B cell (primary cell): ENCODE measurements at regions not wholly inside any gene's neighbourhood (a gene's known extent, or its start where the extent isn't known, plus 50 kb on each side); places are given as distances from the start of the nearest gene placed in this dataset.

Experiments
- ATAC-seq: fragments of 200-7000 bp; cut with Tn5 transposase; one replicate; pipeline ENCODE4 v1.10.0; 2021; ENCODE audit warnings: low read depth, mild to moderate bottlenecking, moderate number of reproducible peaks, moderate library complexity
- CTCF ChIA-PET: fragments of 350-600 bp; sonication (Branson Sonifier 250); formaldehyde crosslinking; loops from one replicate; lab custom pipeline; 2021; ENCODE audit warnings: antibody characterized with exemption, inconsistent platforms; lab: Charles Lee
- POLR2A ChIA-PET: fragments of 350-600 bp; sonication (Branson Sonifier 250); formaldehyde crosslinking; loops from one replicate; lab custom pipeline; 2021; ENCODE audit warnings: antibody characterized with exemption; lab: Charles Lee
- DNase-seq: peaks from one replicate; pipeline ENCODE4 v3.0.0; 2013
- H2AFZ ChIP-seq: 2 replicates; pipeline ENCODE4 v1.6.1; 2012; ENCODE audit warnings: mild to moderate bottlenecking, low read depth, low read length; ENCODE audit not compliant: insufficient read depth, poor library complexity, severe bottlenecking
- H3K27ac ChIP-seq, 2 donors: 1 replicate in 1 of 2; 2 replicates in 1 of 2; pipeline ENCODE4 v1.5.1; 2012 to 2013; ENCODE audit warnings: low read length in 2 of 2, mild to moderate bottlenecking in 2 of 2, moderate library complexity in 1 of 2
- H3K27me3 ChIP-seq, 4 experiments: fragments of 200-600 bp in 1 of 4; sonication (generic) in 1 of 4; replicated peaks in 1 of 4; 1 replicate in 2 of 4; 2 replicates in 2 of 4; pipeline versions ENCODE4 v1.6.1 to v1.7.0; 2013 to 2016; ENCODE audit warnings: low read length in 3 of 4, mild to moderate bottlenecking in 2 of 4, mixed read lengths in 1 of 4, moderate library complexity in 1 of 4; ENCODE audit not compliant: insufficient read depth in 4 of 4, control insufficient read depth in 3 of 4; ENCODE audit errors: control extremely low read depth in 1 of 4
- H3K36me3 ChIP-seq, 2 experiments: replicated peaks in 1 of 2; 1 replicate in 1 of 2; 2 replicates in 1 of 2; pipeline versions ENCODE4 v1.6.1 to v1.7.1; 2013; ENCODE audit warnings: low read length in 1 of 2; ENCODE audit not compliant: insufficient read depth in 2 of 2, control insufficient read depth in 1 of 2; ENCODE audit errors: control extremely low read depth in 1 of 2, extremely low read depth in 1 of 2
- H3K4me1 ChIP-seq, 2 donors: fragments of 200-600 bp in 1 of 2; sonication (generic) in 1 of 2; 1 replicate in 1 of 2; 2 replicates in 1 of 2; pipeline versions ENCODE4 v1.5.1 to v1.6.1; 2013 to 2017; ENCODE audit warnings: low read length in 2 of 2; ENCODE audit not compliant: control insufficient read depth in 2 of 2, insufficient read depth in 2 of 2
- H3K4me2 ChIP-seq: replicated peaks from 2 replicates; pipeline ENCODE3; 2012; ENCODE audit warnings: mild to moderate bottlenecking, low read depth, low read length; ENCODE audit not compliant: poor library complexity, severe bottlenecking
- H3K4me3 ChIP-seq, 5 experiments: fragments of 200-600 bp in 1 of 5; sonication (generic) in 1 of 5; 1 replicate in 3 of 5; 2 replicates in 2 of 5; pipeline versions ENCODE4 v1.5.1 to v1.7.0; 2011 to 2016; ENCODE audit warnings: low read length in 4 of 5, mild to moderate bottlenecking in 4 of 5, low read depth in 2 of 5, control low read depth in 1 of 5, moderate library complexity in 1 of 5; ENCODE audit not compliant: insufficient read depth in 1 of 5; ENCODE audit errors: control extremely low read depth in 1 of 5, extremely low read depth in 1 of 5
- H3K79me2 ChIP-seq: fragments of 200-600 bp; sonication (generic); one replicate; pipeline ENCODE4 v1.6.0; 2016; ENCODE audit warnings: low read length; ENCODE audit not compliant: control insufficient read depth, insufficient read depth
- H3K9ac ChIP-seq: fragments of 200-600 bp; sonication (generic); 2 replicates; pipeline ENCODE4 v1.6.1; 2017; ENCODE audit warnings: mild to moderate bottlenecking, low read length, moderate library complexity
- H3K9me3 ChIP-seq, 3 donors: one replicate each; pipeline versions ENCODE4 v1.6.1 to v1.7.1; 2013; ENCODE audit warnings: low read length in 2 of 3; ENCODE audit not compliant: control insufficient read depth in 2 of 3, insufficient read depth in 1 of 3; ENCODE audit errors: control extremely low read depth in 1 of 3
- H4K20me1 ChIP-seq: 2 replicates; pipeline ENCODE4 v1.6.0; 2012; ENCODE audit warnings: mild to moderate bottlenecking, low read length; ENCODE audit not compliant: insufficient read depth, control insufficient read depth, poor library complexity, severe bottlenecking
- H3K27ac Mint-ChIP-seq: one replicate; pipeline ENCODE4 v1.8.0; 2021; ENCODE audit warnings: mixed read lengths
- H3K27me3 Mint-ChIP-seq: one replicate; pipeline ENCODE4 v1.8.0; 2021; ENCODE audit warnings: mixed read lengths
- H3K4me1 Mint-ChIP-seq: one replicate; pipeline ENCODE4 v1.8.0; 2021; ENCODE audit warnings: mixed read lengths
- H3K4me3 Mint-ChIP-seq: one replicate; pipeline ENCODE4 v1.8.0; 2021; ENCODE audit warnings: mixed read lengths
- H3K9me3 Mint-ChIP-seq: one replicate; pipeline ENCODE4 v1.8.0; 2022; ENCODE audit warnings: mixed read lengths; ENCODE audit not compliant: insufficient read depth
- CTCF ChIP-seq: fragments of 200-600 bp; IDR thresholded peaks from one replicate; pipeline ENCODE4 v1.8.0; 2022; ENCODE audit warnings: antibody characterized with exemption, mild to moderate bottlenecking
- EZH2 ChIP-seq: IDR thresholded peaks from 2 replicates; pipeline ENCODE4 v1.6.1; 2012; ENCODE audit warnings: borderline replicate concordance, low read depth, mild to moderate bottlenecking, moderate library complexity, low read length; ENCODE audit not compliant: insufficient read depth, poor library complexity, severe bottlenecking
- WGBS: methylation state at CpG from one replicate; pipeline ENCODE4 v1.1.5; 2013; ENCODE audit warnings: missing lambda C conversion rate; ENCODE audit not compliant: insufficient coverage; 5-methylcytosine and 5-hydroxymethylcytosine counted together
- intact Hi-C: fragments of 100-400 bp; cut with micrococcal nuclease; formaldehyde crosslinking; loops from one replicate; pipeline ENCODE4 v1.10.0; 2022

- intact Hi-C loops, result no loop called here
- no peak for DNase-seq
- Mint-ChIP-seq H3K27me3 (no peaks in the 10 kb centered on the region), H3K9me3 (peaks cover 7% of the 10 kb centered on the region), H3K27ac (no peak overlapping the region), H3K4me3 (no peak overlapping the region), H3K4me1 (no peaks in the 10 kb centered on the region)
- POLR2A ChIA-PET, result no interaction called here
- Histone ChIP-seq H3K4me3 (no peak overlapping the region), H3K36me3 (no peaks in the 10 kb centered on the region), H3K27ac (no peak overlapping the region), H2AFZ (no peak overlapping the region), H3K9me3 (no peaks in the 10 kb centered on the region), H3K4me1 (no peaks in the 10 kb centered on the region), H3K79me2 (no peaks in the 10 kb centered on the region), H3K9ac (no peak overlapping the region), H4K20me1 (no peaks in the 10 kb centered on the region), H3K27me3 (no peaks in the 10 kb centered on the region), H3K4me2 (no peak overlapping the region)
- no CpG with 5 or more reads among the region's 1 CpG for WGBS
- ATAC-seq, result no peak
- TF ChIP-seq EZH2 (no peak), CTCF (no peak)
- CTCF ChIA-PET, result no interaction called here
Observed at GRCh38 chr2:187215532-187216240, 232.4 kb downstream of the CALCRL start.

GRCh38 chr2:187214306-187214705 is 233.7 kb downstream of the CALCRL start:
- Histone ChIP-seq H3K4me3 (no peak overlapping the region), H3K9me3 (no peaks in the 10 kb centered on the region), H4K20me1 (no peaks in the 10 kb centered on the region), H3K27ac (no peak overlapping the region), H3K27me3 (no peaks in the 10 kb centered on the region), H3K79me2 (no peaks in the 10 kb centered on the region), H3K36me3 (no peaks in the 10 kb centered on the region), H2AFZ (no peak overlapping the region), H3K4me1 (no peaks in the 10 kb centered on the region), H3K4me2 (no peak overlapping the region), H3K9ac (no peak overlapping the region)
- TF ChIP-seq EZH2, result no peak
- no peak for TF ChIP-seq CTCF
- intact Hi-C loops, result no loop called here
- Mint-ChIP-seq H3K4me1 (no peaks in the 10 kb centered on the region), H3K9me3 (peaks cover 7% of the 10 kb centered on the region), H3K4me3 (no peak overlapping the region), H3K27me3 (no peaks in the 10 kb centered on the region), H3K27ac (no peak overlapping the region)
- ATAC-seq, result no peak
- no CpG with 5 or more reads among the region's 3 CpGs for WGBS
- POLR2A ChIA-PET, result no interaction called here
- CTCF ChIA-PET, result no interaction called here
- DNase-seq, result no peak
